ENCODE measurements at regions not wholly inside any gene's neighbourhood (a gene's known extent, or its start where the extent isn't known, plus 50 kb on each side); places are given as distances from the start of the nearest gene placed in this dataset.

DNA sequence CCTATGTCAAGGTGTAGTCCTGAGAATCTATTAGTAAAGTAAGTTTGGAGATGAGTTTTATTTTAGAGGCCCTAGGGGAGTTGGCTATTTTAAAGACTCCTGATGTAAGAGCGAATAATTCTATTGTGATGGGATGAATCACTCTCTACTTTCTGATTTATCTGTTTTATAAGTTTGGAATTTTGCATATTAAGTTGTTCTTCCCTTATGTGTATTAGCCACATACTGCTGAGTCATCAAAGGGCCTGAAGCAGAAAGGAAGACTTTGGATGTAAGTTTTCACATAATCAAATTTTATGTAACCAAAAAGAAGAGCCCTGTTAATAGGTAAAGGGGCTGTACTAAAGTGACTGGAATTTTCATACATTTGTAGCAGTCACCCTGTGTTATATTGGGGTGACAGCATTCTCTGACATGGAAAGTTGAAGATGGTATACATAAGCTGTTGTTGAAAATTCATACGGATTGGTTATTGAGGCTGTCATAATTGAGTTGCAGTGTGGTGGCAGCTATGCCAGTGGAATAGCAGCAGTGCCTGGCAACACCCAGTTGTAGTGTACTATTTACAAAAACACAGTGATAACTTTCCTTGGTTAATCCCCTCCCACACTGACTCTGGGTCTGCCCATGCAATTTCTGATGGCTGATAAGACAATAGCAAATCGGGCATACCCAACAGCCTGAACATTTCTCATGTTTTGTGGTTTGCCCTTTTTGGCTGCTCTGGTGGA lies 90.6 kb upstream of the NTM start:
- DNase-seq (ENCODE audit: extremely low read depth, insufficient read length): no peak
- Histone ChIP-seq H3K4me3 (replicated peaks; ENCODE audit: low read depth, low read length) (no peak overlapping the region), H3K27me3 (replicated peaks; ENCODE audit: control insufficient read depth, insufficient read depth, low read length) (peaks cover 1% of the 10 kb centered on the region), H3K36me3 (ENCODE audit: control insufficient read depth, insufficient read depth, low read length) (no peaks in the 10 kb centered on the region)
- TF ChIP-seq, protein P1, sequence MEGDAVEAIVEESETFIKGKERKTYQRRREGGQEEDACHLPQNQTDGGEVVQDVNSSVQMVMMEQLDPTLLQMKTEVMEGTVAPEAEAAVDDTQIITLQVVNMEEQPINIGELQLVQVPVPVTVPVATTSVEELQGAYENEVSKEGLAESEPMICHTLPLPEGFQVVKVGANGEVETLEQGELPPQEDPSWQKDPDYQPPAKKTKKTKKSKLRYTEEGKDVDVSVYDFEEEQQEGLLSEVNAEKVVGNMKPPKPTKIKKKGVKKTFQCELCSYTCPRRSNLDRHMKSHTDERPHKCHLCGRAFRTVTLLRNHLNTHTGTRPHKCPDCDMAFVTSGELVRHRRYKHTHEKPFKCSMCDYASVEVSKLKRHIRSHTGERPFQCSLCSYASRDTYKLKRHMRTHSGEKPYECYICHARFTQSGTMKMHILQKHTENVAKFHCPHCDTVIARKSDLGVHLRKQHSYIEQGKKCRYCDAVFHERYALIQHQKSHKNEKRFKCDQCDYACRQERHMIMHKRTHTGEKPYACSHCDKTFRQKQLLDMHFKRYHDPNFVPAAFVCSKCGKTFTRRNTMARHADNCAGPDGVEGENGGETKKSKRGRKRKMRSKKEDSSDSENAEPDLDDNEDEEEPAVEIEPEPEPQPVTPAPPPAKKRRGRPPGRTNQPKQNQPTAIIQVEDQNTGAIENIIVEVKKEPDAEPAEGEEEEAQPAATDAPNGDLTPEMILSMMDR (IDR thresholded peaks at IDR 0.05; ENCODE audit: insufficient read depth, low read length, poor library complexity, severe bottlenecking): no peak

GRCh38 chr11:131281316-131281715 lies 89.1 kb upstream of the NTM start:
- Histone ChIP-seq H3K27me3 (replicated peaks; ENCODE audit: control insufficient read depth, insufficient read depth, low read length) (peaks cover 1% of the 10 kb centered on the region), H3K36me3 (ENCODE audit: control insufficient read depth, insufficient read depth, low read length) (no peaks in the 10 kb centered on the region), H3K4me3 (replicated peaks; ENCODE audit: low read depth, low read length) (no peak overlapping the region)
- TF ChIP-seq, protein P1 (IDR thresholded peaks at IDR 0.05; ENCODE audit: insufficient read depth, low read length, poor library complexity, severe bottlenecking): no peak
- DNase-seq (ENCODE audit: extremely low read depth, insufficient read length): no peak

DNA sequence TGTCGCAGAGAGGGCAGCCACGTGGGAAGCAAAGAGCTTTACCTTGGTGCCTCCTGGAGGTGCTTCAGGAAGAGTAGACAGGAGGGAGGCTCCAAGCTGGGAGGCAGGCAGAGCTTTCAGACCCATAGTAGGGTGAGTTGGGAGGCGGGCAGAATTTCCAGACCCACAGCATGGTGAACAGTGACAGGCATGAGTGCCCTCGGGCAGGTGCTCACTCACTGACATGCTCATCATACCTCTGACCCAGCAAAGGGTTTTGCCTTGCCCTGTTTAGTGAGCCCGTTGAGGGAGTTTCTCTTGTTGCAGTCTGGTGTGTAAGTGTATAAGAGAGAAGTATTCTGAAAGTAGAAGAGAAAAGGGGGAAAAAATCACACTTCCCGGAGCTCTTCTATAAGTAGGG lies 86.4 kb upstream of the NTM start:
- Histone ChIP-seq H3K36me3 (ENCODE audit: control insufficient read depth, insufficient read depth, low read length) (no peaks in the 10 kb centered on the region), H3K4me3 (replicated peaks; ENCODE audit: low read depth, low read length) (no peak overlapping the region), H3K27me3 (replicated peaks; ENCODE audit: control insufficient read depth, insufficient read depth, low read length) (0 out of 2 replicates have a peak, but pooled peaks cover 1% of the 10 kb centered on the region)
- DNase-seq (ENCODE audit: extremely low read depth, insufficient read length): no peak
- TF ChIP-seq, protein P1 (IDR thresholded peaks at IDR 0.05; ENCODE audit: insufficient read depth, low read length, poor library complexity, severe bottlenecking): no peak

GRCh38 chr11:131288521-131289091 lies 81.8 kb upstream of the NTM start:
- no peak for DNase-seq (ENCODE audit: extremely low read depth, insufficient read length)
- no peaks in the 10 kb centered on the region for H3K36me3 ChIP-seq (ENCODE audit: control insufficient read depth, insufficient read depth, low read length)
- H3K27me3 ChIP-seq (replicated peaks; ENCODE audit: control insufficient read depth, insufficient read depth, low read length): 0 out of 2 replicates have a peak, but pooled peaks cover 1% of the 10 kb centered on the region
- TF ChIP-seq, protein P1 (IDR thresholded peaks at IDR 0.05; ENCODE audit: insufficient read depth, low read length, poor library complexity, severe bottlenecking): no peak
- H3K4me3 ChIP-seq (replicated peaks; ENCODE audit: low read depth, low read length): no peak overlapping the region

DNA sequence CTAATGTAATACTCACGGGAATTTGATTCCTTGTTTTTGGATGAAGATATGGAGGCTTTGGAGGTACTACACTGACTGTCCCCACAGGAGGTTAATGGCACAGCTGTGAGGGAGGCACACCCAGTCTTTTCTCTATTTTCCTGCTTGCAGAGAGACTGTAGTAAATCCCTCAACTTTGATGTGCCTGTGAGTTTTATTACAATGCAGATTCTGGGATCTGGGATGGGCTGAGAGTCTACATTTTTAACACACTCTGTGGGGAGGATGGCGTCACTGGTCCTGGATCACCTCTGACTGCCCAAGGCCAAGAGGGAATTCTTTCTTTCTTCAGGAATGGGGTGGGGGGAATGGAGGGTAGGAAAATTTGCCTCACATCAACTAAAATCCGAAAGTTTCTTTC lies 80.2 kb upstream of the NTM start:
- no peak for DNase-seq (ENCODE audit: extremely low read depth, insufficient read length)
- no peaks in the 10 kb centered on the region for H3K36me3 ChIP-seq (ENCODE audit: control insufficient read depth, insufficient read depth, low read length)
- no peak overlapping the region for H3K4me3 ChIP-seq (replicated peaks; ENCODE audit: low read depth, low read length)
- TF ChIP-seq, protein P1 (IDR thresholded peaks at IDR 0.05; ENCODE audit: insufficient read depth, low read length, poor library complexity, severe bottlenecking): no peak
- H3K27me3 ChIP-seq (replicated peaks; ENCODE audit: control insufficient read depth, insufficient read depth, low read length): no peaks in the 10 kb centered on the region

Measured in GM06990 (cell line).